MM.1S (cell line): ENCODE measurements at regions not wholly inside any gene's neighbourhood (a gene's known extent, or its start where the extent isn't known, plus 50 kb on each side); places are given as distances from the start of the nearest gene placed in this dataset.

Experiments used
- DNase-seq: peaks from one replicate; pipeline ENCODE4 v3.0.0-alpha.2; 2015
- H2AFZ ChIP-seq: fragments of 300-600 bp; sonication (generic); 2 replicates; pipeline ENCODE4 v1.6.0; 2016; ENCODE audit warnings: antibody characterized with exemption, low read length
- H3F3A ChIP-seq: fragments of 300-600 bp; sonication (generic); 2 replicates; pipeline ENCODE4 v1.6.1; 2016; ENCODE audit warnings: mild to moderate bottlenecking, antibody characterized with exemption, low read length, moderate library complexity, mixed read lengths; ENCODE audit not compliant: insufficient read depth
- H3K27ac ChIP-seq: fragments of 300-600 bp; sonication (generic); 2 replicates; pipeline ENCODE4 v1.5.1; 2016; ENCODE audit warnings: mild to moderate bottlenecking, low read length
- H3K27me3 ChIP-seq: fragments of 300-600 bp; sonication (generic); replicated peaks from 2 replicates; pipeline ENCODE4 v1.6.0; 2016; ENCODE audit warnings: low read length; ENCODE audit not compliant: insufficient read depth
- H3K36me3 ChIP-seq: fragments of 300-600 bp; sonication (generic); replicated peaks from 2 replicates; pipeline ENCODE4 v1.6.1; 2016; ENCODE audit warnings: mild to moderate bottlenecking, low read length, mixed read lengths; ENCODE audit not compliant: insufficient read depth
- H3K4me1 ChIP-seq: fragments of 300-600 bp; sonication (generic); 2 replicates; pipeline ENCODE4 v1.6.1; 2016; ENCODE audit warnings: low read length, mixed read lengths
- H3K4me2 ChIP-seq: fragments of 300-600 bp; sonication (generic); 2 replicates; pipeline ENCODE4 v1.6.0; 2016; ENCODE audit warnings: low read depth, low read length
- H3K4me3 ChIP-seq: fragments of 300-600 bp; sonication (generic); 2 replicates; pipeline ENCODE4 v1.5.1; 2016; ENCODE audit warnings: low read length, mixed read lengths
- H3K79me2 ChIP-seq: fragments of 300-600 bp; sonication (generic); 2 replicates; pipeline ENCODE4 v1.6.1; 2016; ENCODE audit warnings: mixed run types, low read length, mixed read lengths
- H3K9ac ChIP-seq: fragments of 300-600 bp; sonication (generic); 2 replicates; pipeline ENCODE4 v1.6.1; 2016; ENCODE audit warnings: low read length, mixed read lengths
- H3K9me2 ChIP-seq: fragments of 300-600 bp; sonication (generic); replicated peaks from 2 replicates; pipeline ENCODE4 v1.6.1; 2016; ENCODE audit warnings: mild to moderate bottlenecking, low read length, mixed read lengths; ENCODE audit not compliant: insufficient read depth
- H3K9me3 ChIP-seq: fragments of 300-600 bp; sonication (generic); replicated peaks from 2 replicates; pipeline ENCODE4 v1.6.1; 2016; ENCODE audit warnings: mild to moderate bottlenecking, low read length, mixed read lengths; ENCODE audit not compliant: insufficient read depth
- H4K20me1 ChIP-seq: fragments of 300-600 bp; sonication (generic); 2 replicates; pipeline ENCODE4 v1.6.1; 2016; ENCODE audit warnings: mild to moderate bottlenecking, low read length, moderate library complexity, mixed read lengths; ENCODE audit not compliant: insufficient read depth
- CTCF ChIP-seq: fragments of 300-600 bp; sonication (generic); IDR thresholded peaks from 2 replicates; pipeline ENCODE4 v1.5.1; 2016; ENCODE audit warnings: antibody characterized with exemption, low read length, mixed read lengths
- EZH2 ChIP-seq: fragments of 300-600 bp; sonication (generic); optimal IDR thresholded peaks from 2 replicates; pipeline ENCODE3; 2017; ENCODE audit warnings: low read depth, mild to moderate bottlenecking, antibody characterized with exemption, low read length, mixed read lengths
- EZH2phosphoT487 ChIP-seq: fragments of 300-600 bp; sonication (generic); IDR thresholded peaks from 2 replicates; pipeline ENCODE4 v1.6.1; 2018; ENCODE audit warnings: antibody characterized with exemption, low read length

- H3K4me1 ChIP-seq, result no peaks in the 10 kb centered on the region
- DNase-seq, result no peak
- peaks cover 44% of the 10 kb centered on the region for H3K27me3 ChIP-seq
- H3K9me2 ChIP-seq, result no peaks in the 10 kb centered on the region
- H3K4me3 ChIP-seq, result no peak overlapping the region
- no peak overlapping the region for H3K27ac ChIP-seq
- no peak overlapping the region for H3K4me2 ChIP-seq
- no peaks in the 10 kb centered on the region for H3K9me3 ChIP-seq
- no peaks in the 10 kb centered on the region for H4K20me1 ChIP-seq
- H3K36me3 ChIP-seq, result no peaks in the 10 kb centered on the region
- H3K79me2 ChIP-seq, result no peaks in the 10 kb centered on the region
- H3F3A ChIP-seq, result no peaks in the 10 kb centered on the region
- H3K9ac ChIP-seq, result no peak overlapping the region
- no peak for TF ChIP-seq CTCF
- no peak for TF ChIP-seq EZH2phosphoT487
- no peak for TF ChIP-seq EZH2
- no peak overlapping the region for H2AFZ ChIP-seq
Observed at GRCh38 chr14:104376202-104377140, 203.1 kb upstream of the C14orf180 start.

GRCh38 chr14:104377256-104377655, 202.3 kb upstream of the C14orf180 start:
- Histone ChIP-seq H4K20me1 (no peaks in the 10 kb centered on the region), H3K4me3 (no peak overlapping the region), H3K4me1 (no peaks in the 10 kb centered on the region), H3F3A (no peaks in the 10 kb centered on the region), H2AFZ (no peak overlapping the region), H3K9me3 (no peaks in the 10 kb centered on the region), H3K79me2 (no peaks in the 10 kb centered on the region), H3K27ac (no peak overlapping the region), H3K4me2 (no peak overlapping the region), H3K27me3 (peaks cover 50% of the 10 kb centered on the region), H3K36me3 (no peaks in the 10 kb centered on the region), H3K9me2 (no peaks in the 10 kb centered on the region), H3K9ac (no peak overlapping the region)
- no peak for TF ChIP-seq CTCF
- TF ChIP-seq EZH2phosphoT487, result no peak
- no peak for TF ChIP-seq EZH2
- no peak for DNase-seq

GRCh38 chr14:104378698-104379113, 200.9 kb upstream of the C14orf180 start:
- Histone ChIP-seq H3K9me2 (no peaks in the 10 kb centered on the region), H4K20me1 (no peaks in the 10 kb centered on the region), H3K27ac (no peak overlapping the region), H3K36me3 (no peaks in the 10 kb centered on the region), H3F3A (no peaks in the 10 kb centered on the region), H3K4me2 (no peak overlapping the region), H3K79me2 (no peaks in the 10 kb centered on the region), H3K27me3 (peaks cover 59% of the 10 kb centered on the region), H3K9ac (no peak overlapping the region), H3K4me1 (no peaks in the 10 kb centered on the region), H3K9me3 (no peaks in the 10 kb centered on the region), H3K4me3 (no peak overlapping the region), H2AFZ (no peak overlapping the region)
- no peak for DNase-seq
- TF ChIP-seq EZH2phosphoT487, result no peak
- TF ChIP-seq EZH2, result no peak
